ENCODE measurements at regions not wholly inside any gene's neighbourhood (a gene's known extent, or its start where the extent isn't known, plus 50 kb on each side); places are given as distances from the start of the nearest gene placed in this dataset.

GRCh38 chr18:37853706-37854105 lies 288.1 kb upstream of the CELF4 start:
- peaks cover 14% of the 10 kb centered on the region for H3K9me3 Mint-ChIP-seq (ENCODE audit: unreplicated experiment)
- H3K27me3 Mint-ChIP-seq (ENCODE audit: insufficient read depth, unreplicated experiment), result peaks cover 11% of the 10 kb centered on the region
- no peak overlapping the region for H3K27ac Mint-ChIP-seq (ENCODE audit: low read depth, unreplicated experiment)
- H3K4me3 Mint-ChIP-seq (ENCODE audit: unreplicated experiment), result peak overlapping the region; percentile 42
- no peak for TF ChIP-seq CTCF (IDR thresholded peaks at IDR 0.05; ENCODE audit: unreplicated experiment)
- H3K4me1 Mint-ChIP-seq (ENCODE audit: insufficient read depth, unreplicated experiment), result peaks cover 7% of the 10 kb centered on the region
- intact Hi-C loops (cut with micrococcal nuclease), result no loop called here
- CTCF ChIA-PET, result no interaction called here
- DNase-seq (ENCODE audit: unreplicated experiment), result no peak
- BruUV-seq (replicated peaks), result no TSS peak
- H3K36me3 Mint-ChIP-seq (ENCODE audit: insufficient read depth, unreplicated experiment), result no peaks in the 10 kb centered on the region
- POLR2A ChIA-PET, result no interaction called here

GRCh38 chr18:37852464-37852863 lies 286.9 kb upstream of the CELF4 start:
- no peak for DNase-seq (ENCODE audit: unreplicated experiment)
- POLR2A ChIA-PET, result no interaction called here
- no peak for TF ChIP-seq CTCF (IDR thresholded peaks at IDR 0.05; ENCODE audit: unreplicated experiment)
- Mint-ChIP-seq H3K9me3 (ENCODE audit: unreplicated experiment) (peaks cover 3% of the 10 kb centered on the region), H3K4me3 (ENCODE audit: unreplicated experiment) (no peak overlapping the region), H3K4me1 (ENCODE audit: insufficient read depth, unreplicated experiment) (peaks cover 7% of the 10 kb centered on the region), H3K27ac (ENCODE audit: low read depth, unreplicated experiment) (no peak overlapping the region), H3K36me3 (ENCODE audit: insufficient read depth, unreplicated experiment) (no peaks in the 10 kb centered on the region), H3K27me3 (ENCODE audit: insufficient read depth, unreplicated experiment) (no peaks in the 10 kb centered on the region)
- CTCF ChIA-PET, result interaction anchor here (0.7 to 1.0 kb wide), 2 partner anchors 21 to 29 kb away, joined by 3 to 4 read pairs; no protein-coding TSS in a partner anchor
- intact Hi-C loops (cut with micrococcal nuclease), result no loop called here
- no TSS peak for BruUV-seq (replicated peaks)

- Mint-ChIP-seq H3K9me3 (ENCODE audit: unreplicated experiment) (no peaks in the 10 kb centered on the region), H3K36me3 (ENCODE audit: insufficient read depth, unreplicated experiment) (no peaks in the 10 kb centered on the region), H3K4me1 (ENCODE audit: insufficient read depth, unreplicated experiment) (no peaks in the 10 kb centered on the region), H3K27me3 (ENCODE audit: insufficient read depth, unreplicated experiment) (no peaks in the 10 kb centered on the region), H3K27ac (ENCODE audit: low read depth, unreplicated experiment) (no peak overlapping the region), H3K4me3 (ENCODE audit: unreplicated experiment) (no peak overlapping the region)
- no peak for TF ChIP-seq CTCF (IDR thresholded peaks at IDR 0.05; ENCODE audit: unreplicated experiment)
- POLR2A ChIA-PET, result no interaction called here
- DNase-seq (ENCODE audit: unreplicated experiment), result no peak
- no TSS peak for BruUV-seq (replicated peaks)
- CTCF ChIA-PET, result interaction anchor here (0.6 kb wide), 1 partner anchor 35 kb away, joined by 3 read pairs; no protein-coding TSS in a partner anchor
- intact Hi-C loops (cut with micrococcal nuclease), result no loop called here
Measured at GRCh38 chr18:37847544-37847943, 281.9 kb upstream of the CELF4 start.

DNA sequence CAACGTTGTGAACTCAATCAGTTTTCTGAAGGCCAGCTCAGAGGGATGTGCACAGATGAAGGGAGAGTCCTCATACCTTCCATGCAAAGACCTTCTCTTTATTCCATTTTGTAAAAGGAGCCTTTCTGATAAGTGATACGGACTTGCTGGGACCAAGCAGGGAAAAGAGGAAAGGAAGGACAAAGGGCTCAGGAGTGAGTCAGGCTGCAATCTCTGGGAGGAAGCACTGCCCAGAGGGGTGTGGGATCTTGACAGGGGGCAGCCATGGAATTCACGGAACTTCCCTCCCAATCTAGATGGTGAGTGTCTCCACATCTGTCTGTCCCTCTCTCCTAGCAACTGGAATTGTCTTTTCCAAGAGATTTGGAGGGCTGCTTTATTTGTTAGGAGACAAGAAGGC lies 281.4 kb upstream of the CELF4 start:
- Mint-ChIP-seq H3K9me3 (ENCODE audit: unreplicated experiment) (no peaks in the 10 kb centered on the region), H3K4me1 (ENCODE audit: insufficient read depth, unreplicated experiment) (no peaks in the 10 kb centered on the region), H3K27ac (ENCODE audit: low read depth, unreplicated experiment) (no peak overlapping the region), H3K27me3 (ENCODE audit: insufficient read depth, unreplicated experiment) (no peaks in the 10 kb centered on the region), H3K4me3 (ENCODE audit: unreplicated experiment) (no peak overlapping the region), H3K36me3 (ENCODE audit: insufficient read depth, unreplicated experiment) (no peaks in the 10 kb centered on the region)
- CTCF ChIA-PET, result interaction anchor here (0.6 kb wide), 1 partner anchor 34 kb away, joined by 3 read pairs; no protein-coding TSS in a partner anchor
- POLR2A ChIA-PET, result no interaction called here
- no peak for DNase-seq (ENCODE audit: unreplicated experiment)
- intact Hi-C loops (cut with micrococcal nuclease), result no loop called here
- BruUV-seq (replicated peaks), result no TSS peak
- no peak for TF ChIP-seq CTCF (IDR thresholded peaks at IDR 0.05; ENCODE audit: unreplicated experiment)

All from MCF 10A (cell line).